ENCODE measurements at regions not wholly inside any gene's neighbourhood (a gene's known extent, or its start where the extent isn't known, plus 50 kb on each side); places are given as distances from the start of the nearest gene placed in this dataset.

GRCh38 chr22:49691256-49691655 lies 136.4 kb downstream of the BRD1 start:
- Histone ChIP-seq H3K4me3 (ENCODE audit: low read depth, low read length) (no peak overlapping the region), H3K4me1 (ENCODE audit: control insufficient read depth, insufficient read depth, low read length) (no peaks in the 10 kb centered on the region), H3K9me3 (ENCODE audit: control insufficient read depth, insufficient read depth, low read depth, low read length) (no peaks in the 10 kb centered on the region; the same call in 1 of the 2 replicates), H3K36me3 (ENCODE audit: control insufficient read depth in 2 of 2, insufficient read depth in 1 of 2, low read length in 2 of 2) (no peaks in the 10 kb centered on the region), H3K27ac (ENCODE audit: extremely low read depth, low read depth, low read length) (no peak overlapping the region)
- CTCF ChIA-PET, result interaction anchor here (0.5 kb wide), 1 partner anchor 14 kb away, joined by 5 read pairs; no protein-coding TSS in a partner anchor
- no peak for TF ChIP-seq KLF9 (tag by site-specific recombination; IDR thresholded peaks at IDR 0.05; ENCODE audit: low read depth)
- no peak for TF ChIP-seq ZNF510 (tag by site-specific recombination; IDR thresholded peaks at IDR 0.05; ENCODE audit: insufficient replicate concordance)
- no peak for TF ChIP-seq ZNF341 (tag by site-specific recombination; IDR thresholded peaks at IDR 0.05; ENCODE audit: low read depth)
- TF ChIP-seq ZNF184 (tag by site-specific recombination; IDR thresholded peaks at IDR 0.05), result no peak
- no peak for TF ChIP-seq ZSCAN16 (tag by site-specific recombination; IDR thresholded peaks at IDR 0.05)
- no peak for TF ChIP-seq ZNF707 (tag by site-specific recombination; IDR thresholded peaks at IDR 0.05)
- no peak for TF ChIP-seq AEBP2 (tag by site-specific recombination; IDR thresholded peaks at IDR 0.05; ENCODE audit: borderline replicate concordance)
- no peak for TF ChIP-seq SP2 (tag by site-specific recombination; IDR thresholded peaks at IDR 0.05)
- TF ChIP-seq ZNF354C (tag by site-specific recombination; IDR thresholded peaks at IDR 0.05; ENCODE audit: borderline replicate concordance, low read depth), result no peak
- TF ChIP-seq ZNF555 (tag by site-specific recombination; conservative IDR thresholded peaks at IDR 0.05), result no peak
- TF ChIP-seq GLI4 (tag by site-specific recombination; IDR thresholded peaks at IDR 0.05), result no peak
- no peak for TF ChIP-seq ZNF280D (tag by site-specific recombination; IDR thresholded peaks at IDR 0.05)
- no peak for TF ChIP-seq KLF16 (tag by site-specific recombination; IDR thresholded peaks at IDR 0.05)
- POLR2A ChIA-PET, result no interaction called here

GRCh38 chr22:49690454-49690853 lies 137.2 kb downstream of the BRD1 start:
- no peaks in the 10 kb centered on the region for H3K36me3 ChIP-seq (ENCODE audit: control insufficient read depth in 2 of 2, insufficient read depth in 1 of 2, low read length in 2 of 2)
- no peak for TF ChIP-seq ZNF184 (tag by site-specific recombination; IDR thresholded peaks at IDR 0.05)
- no peaks in the 10 kb centered on the region for H3K4me1 ChIP-seq (ENCODE audit: control insufficient read depth, insufficient read depth, low read length)
- POLR2A ChIA-PET, result no interaction called here
- no peak overlapping the region for H3K27ac ChIP-seq (ENCODE audit: extremely low read depth, low read depth, low read length)
- no peak overlapping the region for H3K4me3 ChIP-seq (ENCODE audit: low read depth, low read length)
- no peaks in the 10 kb centered on the region; the same call in 1 of the 2 replicates for H3K9me3 ChIP-seq (ENCODE audit: control insufficient read depth, insufficient read depth, low read depth, low read length)
- CTCF ChIA-PET, result no interaction called here

- H3K4me1 ChIP-seq (ENCODE audit: control insufficient read depth, insufficient read depth, low read length), result no peaks in the 10 kb centered on the region
- CTCF ChIA-PET, result interaction anchor here (1.5 kb wide), 1 partner anchor 12 kb away, joined by 3 read pairs; no protein-coding TSS in a partner anchor
- POLR2A ChIA-PET, result no interaction called here
- no peak overlapping the region for H3K27ac ChIP-seq (ENCODE audit: extremely low read depth, low read depth, low read length)
- H3K4me3 ChIP-seq (ENCODE audit: low read depth, low read length), result no peak overlapping the region
- no peaks in the 10 kb centered on the region for H3K36me3 ChIP-seq (ENCODE audit: control insufficient read depth in 2 of 2, insufficient read depth in 1 of 2, low read length in 2 of 2)
- no peaks in the 10 kb centered on the region; the same call in 1 of the 2 replicates for H3K9me3 ChIP-seq (ENCODE audit: control insufficient read depth, insufficient read depth, low read depth, low read length)
- TF ChIP-seq ZNF350 (tag by site-specific recombination; IDR thresholded peaks at IDR 0.05) (no peak), ZNF561 (tag by site-specific recombination; IDR thresholded peaks at IDR 0.05; ENCODE audit: borderline replicate concordance) (no peak), ZNF37A (tag by site-specific recombination; IDR thresholded peaks at IDR 0.05) (no peak), ZEB2 (tag by site-specific recombination; IDR thresholded peaks at IDR 0.05) (no peak), ZNF48 (tag by site-specific recombination; IDR thresholded peaks at IDR 0.05) (no peak), ZNF184 (tag by site-specific recombination; IDR thresholded peaks at IDR 0.05) (no peak), ZNF585B (tag by site-specific recombination; IDR thresholded peaks at IDR 0.05) (no peak), ZNF10 (tag by site-specific recombination; IDR thresholded peaks at IDR 0.05) (no peak), ZBTB11 (tag by site-specific recombination; conservative IDR thresholded peaks at IDR 0.05; ENCODE audit: low read depth) (no peak)
Observed at GRCh38 chr22:49689858-49690257, 137.8 kb downstream of the BRD1 start.
